Erythroblast (primary cell): ENCODE measurements at regions not wholly inside any gene's neighbourhood (a gene's known extent, or its start where the extent isn't known, plus 50 kb on each side); places are given as distances from the start of the nearest gene placed in this dataset.

ENCODE experiments used
- GATA1 ChIP-seq: IDR thresholded peaks from 2 replicates; pipeline ENCODE4 v1.6.1; 2011; ENCODE audit warnings: low read depth, mild to moderate bottlenecking, control low read depth, low read length, moderate library complexity
- POLR2A ChIP-seq: IDR thresholded peaks from 2 replicates; pipeline ENCODE4 v1.6.1; 2011; ENCODE audit warnings: mild to moderate bottlenecking, low read length

GRCh38 chr22:48635031-48635430, 1192.6 kb downstream of the BRD1 start:
- TF ChIP-seq POLR2A (no peak), GATA1 (no peak)
